GM19023 (cell line): ENCODE measurements at regions not wholly inside any gene's neighbourhood (a gene's known extent, or its start where the extent isn't known, plus 50 kb on each side); places are given as distances from the start of the nearest gene placed in this dataset.

Source experiments
- ATAC-seq: cut with Tn5 transposase; IDR thresholded peaks from one replicate; pipeline ENCODE4 v1.9.1; 2021; ENCODE audit warnings: mild to moderate bottlenecking, moderate library complexity; ENCODE audit not compliant: unreplicated experiment

DNA sequence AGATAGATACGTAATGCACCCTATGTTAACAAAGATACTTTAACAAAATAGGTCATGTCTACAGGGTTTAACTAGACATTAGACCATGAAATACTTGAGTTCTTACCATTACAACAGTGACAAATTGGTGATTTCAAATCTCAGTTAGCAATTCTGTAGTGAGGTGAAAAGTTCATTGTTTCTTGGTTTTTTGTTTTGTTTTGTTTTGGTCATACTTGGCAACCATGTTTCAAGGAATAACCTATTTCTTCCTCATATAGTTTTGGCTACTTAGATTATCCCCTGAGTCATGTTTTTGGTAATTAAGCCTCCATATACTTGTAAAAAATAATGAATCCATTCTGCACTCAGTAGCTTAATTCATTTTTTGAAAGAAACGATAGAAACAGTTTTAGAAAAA, 1200.4 kb downstream of the DIAPH3 start:
- ATAC-seq = no peak

DNA sequence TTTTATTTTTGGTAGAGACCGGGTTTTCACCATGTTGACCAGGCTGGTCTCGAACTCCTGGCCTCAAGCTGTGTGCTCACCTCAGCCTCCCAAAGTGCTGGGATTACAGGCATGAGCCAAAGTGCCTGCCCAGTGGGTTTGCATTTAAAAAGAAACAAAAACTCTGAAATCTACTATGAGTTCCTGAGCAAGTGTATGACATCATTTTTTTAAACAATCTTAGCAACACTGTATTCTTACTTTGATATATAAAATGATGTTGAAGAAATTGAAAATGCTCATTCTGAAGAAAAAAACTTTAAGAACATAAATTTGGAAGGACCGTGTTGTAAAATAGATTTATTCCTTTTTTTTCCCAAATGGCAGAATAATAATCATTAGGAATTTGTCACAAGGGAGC, 1199.7 kb downstream of the DIAPH3 start:
- no peak for ATAC-seq

DNA sequence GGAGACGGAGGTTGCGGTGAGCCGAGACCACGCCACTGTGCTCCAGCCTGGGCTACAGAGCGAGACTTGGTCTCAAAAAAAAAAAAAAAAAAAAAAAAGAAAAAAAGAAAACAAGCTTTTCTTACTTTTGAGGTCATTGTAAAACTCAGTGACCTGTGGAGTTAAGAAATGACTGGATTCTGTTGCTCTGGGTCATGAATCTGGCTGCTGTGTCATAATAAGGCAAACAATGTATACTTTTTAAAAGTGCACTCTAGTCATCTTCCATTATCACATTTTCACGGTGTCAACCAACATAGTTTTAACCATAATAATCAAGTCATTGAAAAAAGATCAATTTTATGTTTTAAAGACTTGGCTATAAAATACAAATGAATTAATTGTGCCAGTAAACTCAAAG, 1186.6 kb downstream of the DIAPH3 start:
- ATAC-seq = no peak

DNA sequence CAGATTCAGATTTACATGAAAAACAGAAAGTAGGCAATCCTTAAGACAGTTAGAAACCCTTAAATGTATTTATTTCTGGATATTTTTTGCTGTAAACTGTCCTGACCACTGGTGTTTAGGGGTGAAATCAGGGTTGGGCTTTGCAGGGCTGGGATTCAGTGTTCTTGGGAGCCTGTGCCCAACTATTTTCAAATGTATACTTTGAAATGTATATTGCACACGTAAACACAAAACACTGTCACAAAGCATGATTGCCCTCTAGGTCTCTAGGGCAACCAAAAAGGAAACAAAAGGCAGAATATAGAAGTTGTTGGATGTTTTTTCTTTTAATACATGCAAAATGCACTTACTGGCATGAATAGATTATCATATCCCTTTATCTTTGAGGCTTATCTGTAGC, 1185.4 kb downstream of the DIAPH3 start:
- no peak for ATAC-seq

DNA sequence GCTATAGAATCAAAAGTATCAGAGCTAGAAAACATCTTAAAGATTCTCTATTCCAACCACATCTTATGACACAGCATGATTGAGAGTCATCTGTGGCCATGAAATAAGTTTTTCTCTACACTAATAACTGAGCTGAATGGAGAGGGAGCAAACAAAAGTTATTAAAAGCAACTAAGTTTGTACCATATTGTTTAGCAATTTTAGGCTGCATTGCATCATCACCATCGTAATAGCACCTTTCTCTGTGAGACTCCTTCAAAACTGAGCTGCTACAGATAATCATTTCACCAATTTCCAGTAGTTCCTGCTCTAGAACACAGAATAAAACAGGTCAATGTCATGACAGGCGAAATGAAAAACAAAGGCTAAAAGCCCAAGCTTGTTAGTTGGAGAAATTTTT, 1183.9 kb downstream of the DIAPH3 start:
- ATAC-seq = no peak

DNA sequence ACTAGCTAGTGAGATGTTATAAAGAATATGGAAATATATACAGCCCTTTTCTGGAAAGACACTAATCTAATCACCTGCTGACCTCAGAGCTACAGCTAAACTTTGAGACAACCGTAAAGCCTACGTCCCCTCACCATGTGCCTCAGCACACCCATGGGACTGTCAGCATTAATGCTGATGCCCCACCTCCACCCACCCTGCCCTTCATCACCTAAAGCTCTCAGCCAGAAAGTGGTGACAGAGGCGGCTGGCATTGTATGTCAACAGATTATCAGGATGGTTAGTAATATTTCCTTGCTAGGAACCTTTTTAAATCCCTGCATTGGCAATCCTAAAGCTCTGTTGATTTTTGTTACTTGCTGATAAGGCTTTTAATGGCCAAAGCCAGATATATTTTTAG, 1177.9 kb downstream of the DIAPH3 start:
- no peak for ATAC-seq

DNA sequence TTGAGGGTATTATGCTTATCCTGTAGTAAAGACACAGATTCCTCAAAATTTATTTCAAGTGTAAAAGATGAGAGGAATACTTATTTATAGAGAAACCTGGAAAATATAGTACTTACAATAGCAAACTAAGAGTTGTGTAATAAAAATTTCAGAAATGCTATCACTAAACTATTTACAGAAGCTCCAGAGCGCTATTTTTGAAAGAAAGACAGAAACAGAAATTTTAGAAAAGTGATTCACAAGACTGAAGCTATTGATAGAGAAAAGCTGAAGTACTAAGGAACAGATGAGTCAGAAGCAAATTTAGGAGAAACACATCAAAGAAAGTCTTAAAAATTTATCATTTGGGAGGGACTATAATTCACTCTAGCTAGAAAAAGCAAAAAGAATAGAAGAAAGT, 1174.2 kb downstream of the DIAPH3 start:
- no peak for ATAC-seq

DNA sequence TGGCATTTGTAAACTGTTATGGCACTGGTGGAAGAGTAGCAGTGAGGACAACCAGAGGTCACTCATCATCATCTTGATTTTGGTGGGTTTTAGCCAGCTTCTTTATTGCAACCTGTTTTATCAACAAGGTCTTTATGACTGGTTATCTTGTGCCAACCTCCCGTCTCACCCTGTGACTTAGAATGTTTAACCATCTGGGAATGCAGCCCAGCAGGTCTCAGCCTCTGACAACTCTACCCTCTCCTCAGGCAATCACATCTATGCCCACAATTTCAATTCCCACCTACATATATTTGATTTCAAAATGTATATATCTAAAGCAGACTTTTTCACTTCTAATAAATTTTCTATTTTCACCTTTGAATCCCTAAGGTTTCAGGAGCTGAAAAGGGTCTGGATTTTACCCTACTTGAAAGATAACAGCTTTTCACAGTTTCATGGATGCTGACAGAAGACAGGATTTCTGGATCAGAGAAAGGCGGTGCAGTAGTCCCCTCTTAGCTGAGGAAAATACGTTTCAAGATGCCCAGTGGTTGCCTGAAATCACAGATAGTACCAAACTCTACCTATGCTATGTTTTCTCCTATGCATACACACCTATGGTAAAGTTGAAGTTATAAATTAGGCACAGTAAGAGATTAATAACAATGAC, 1171.8 kb downstream of the DIAPH3 start:
- ATAC-seq = no peak

DNA sequence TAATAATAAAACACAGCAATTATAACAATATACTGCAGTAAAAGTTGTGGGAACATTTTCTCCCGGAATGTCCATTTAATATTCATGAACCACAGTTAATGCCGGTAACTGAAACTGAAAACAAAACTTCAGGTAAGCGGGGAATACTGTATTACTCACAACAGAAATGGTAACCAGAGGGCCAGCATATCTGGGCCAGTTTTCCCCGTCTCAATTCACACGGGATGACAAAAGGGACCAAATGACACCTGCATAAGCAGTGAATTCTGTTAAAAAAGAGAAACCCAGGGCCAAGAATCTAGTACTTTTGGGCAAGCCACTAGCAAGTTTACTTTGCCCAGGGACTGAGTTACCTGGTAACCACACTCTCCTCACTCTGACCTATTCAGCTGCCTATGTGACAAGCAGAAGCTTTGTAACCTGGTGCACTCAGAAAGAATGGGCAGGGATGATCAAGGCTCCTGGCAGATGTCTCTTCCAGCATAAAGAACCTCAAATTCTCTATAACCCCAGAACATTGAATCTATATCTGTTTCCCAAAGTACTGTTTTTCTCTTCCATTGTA, 1171.2 kb downstream of the DIAPH3 start:
- ATAC-seq = peak; percentile 47

DNA sequence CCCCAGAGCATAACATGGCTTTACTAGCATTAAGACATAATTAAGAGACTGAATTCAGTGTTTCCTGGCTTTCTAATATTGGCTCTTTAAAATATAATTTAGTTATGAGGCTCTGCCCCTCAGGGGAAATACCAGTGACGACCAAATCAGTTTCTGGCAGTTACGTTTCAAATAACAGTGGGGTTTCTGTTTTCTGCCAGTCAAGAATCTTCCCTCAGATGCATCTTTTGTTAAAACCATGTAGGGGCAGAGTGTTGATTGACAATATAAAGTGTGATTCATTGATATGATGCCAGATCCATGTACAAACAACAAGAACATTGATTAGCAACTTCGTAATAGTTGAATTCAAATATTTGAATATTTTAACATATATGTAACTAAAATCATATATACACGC, 1169.7 kb downstream of the DIAPH3 start:
- ATAC-seq = no peak

DNA sequence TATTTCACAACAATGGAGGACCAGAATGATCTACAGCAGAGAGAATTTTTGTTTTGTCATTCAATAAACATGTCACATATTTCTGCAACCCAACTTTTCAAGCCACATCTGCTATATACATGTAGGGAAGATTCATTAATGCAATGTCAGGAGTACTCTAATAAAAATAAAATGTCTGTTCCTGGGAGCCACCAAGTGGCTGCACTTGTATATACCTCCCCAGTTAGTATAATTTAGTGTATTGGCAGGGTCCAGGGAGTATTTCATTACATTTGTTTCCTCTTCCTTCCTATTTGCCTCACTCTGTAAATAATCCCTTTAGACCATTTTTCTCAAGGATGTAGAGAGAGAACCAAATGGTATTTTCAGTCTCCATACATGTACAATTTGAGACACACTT, 1169.0 kb downstream of the DIAPH3 start:
- no peak for ATAC-seq

DNA sequence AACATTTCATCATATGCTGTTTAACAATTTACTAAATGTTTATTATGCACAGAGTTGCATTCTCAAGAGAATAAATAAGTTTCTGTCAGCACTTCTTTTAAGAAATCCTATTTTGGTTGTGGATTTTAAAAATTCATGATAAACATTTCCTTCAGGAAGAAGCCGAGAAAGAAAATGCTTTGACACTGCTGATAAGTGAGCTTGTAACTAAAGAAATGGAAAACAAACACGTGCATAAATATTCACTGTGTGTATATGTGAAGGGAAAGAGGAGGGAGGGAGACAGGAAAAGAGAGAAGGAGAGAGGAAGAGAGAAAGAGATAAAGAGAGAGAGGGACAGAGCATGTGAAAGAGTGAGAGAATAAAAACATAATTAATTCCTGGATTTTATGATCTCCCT, 1165.0 kb downstream of the DIAPH3 start:
- ATAC-seq = no peak

DNA sequence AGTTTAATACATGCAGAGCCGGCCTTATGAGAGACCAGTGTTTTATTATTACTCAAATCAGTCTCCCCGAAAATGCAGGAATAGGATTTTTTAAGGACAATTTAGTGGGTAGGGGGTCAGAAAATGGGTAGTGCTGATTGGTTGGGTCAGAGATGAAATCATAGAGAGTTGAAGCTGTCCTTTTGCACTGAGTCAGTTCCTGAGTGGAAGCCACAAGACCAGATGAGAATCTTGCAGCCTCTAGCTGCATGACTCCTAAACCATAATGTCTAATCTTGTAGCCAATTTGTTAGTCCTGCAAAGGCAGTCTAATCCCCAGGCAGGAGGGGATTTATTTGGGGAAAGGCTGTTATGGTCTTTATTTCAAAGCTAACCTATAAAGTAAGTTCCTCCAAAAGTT, 1163.9 kb downstream of the DIAPH3 start:
- ATAC-seq = no peak

DNA sequence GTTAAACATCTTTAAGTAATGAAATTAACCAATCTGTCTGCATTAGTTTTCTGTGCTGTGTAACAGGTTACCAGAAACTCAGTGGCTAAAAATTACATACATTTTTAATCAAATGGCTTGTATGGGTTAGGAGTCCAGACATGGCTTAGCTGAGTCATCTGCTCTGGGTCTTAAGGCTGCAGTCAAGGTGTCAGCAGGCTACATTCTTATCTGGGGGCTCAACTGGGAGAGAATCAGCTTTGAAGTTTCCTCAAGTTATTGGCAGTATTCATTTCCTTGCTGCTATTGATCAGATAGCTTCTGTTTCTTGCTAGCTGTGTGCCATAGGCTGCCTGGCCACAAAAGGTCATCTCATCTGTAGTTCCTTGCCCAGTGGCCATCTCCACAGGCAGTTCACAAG, 1163.0 kb downstream of the DIAPH3 start:
- ATAC-seq = no peak

DNA sequence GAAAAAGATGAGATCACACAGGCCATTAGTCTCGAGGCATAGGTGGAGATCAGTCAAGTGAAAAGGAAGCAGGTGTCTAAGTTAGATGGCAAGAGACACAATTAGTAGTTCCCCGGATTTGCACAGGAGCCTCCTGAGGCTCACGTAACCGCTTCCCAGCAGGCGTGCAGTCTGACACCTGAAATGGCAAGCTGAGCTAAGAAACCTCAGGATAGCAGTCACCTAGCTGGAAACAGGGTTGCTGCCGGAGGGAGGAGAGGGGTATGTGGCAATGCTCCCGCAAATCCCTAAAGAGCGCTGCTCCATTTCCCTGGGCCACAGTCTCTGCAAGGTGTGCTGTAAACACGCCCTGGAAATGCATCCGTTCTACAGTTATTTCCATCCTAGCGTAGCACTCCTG, 1151.0 kb downstream of the DIAPH3 start:
- ATAC-seq = no peak

DNA sequence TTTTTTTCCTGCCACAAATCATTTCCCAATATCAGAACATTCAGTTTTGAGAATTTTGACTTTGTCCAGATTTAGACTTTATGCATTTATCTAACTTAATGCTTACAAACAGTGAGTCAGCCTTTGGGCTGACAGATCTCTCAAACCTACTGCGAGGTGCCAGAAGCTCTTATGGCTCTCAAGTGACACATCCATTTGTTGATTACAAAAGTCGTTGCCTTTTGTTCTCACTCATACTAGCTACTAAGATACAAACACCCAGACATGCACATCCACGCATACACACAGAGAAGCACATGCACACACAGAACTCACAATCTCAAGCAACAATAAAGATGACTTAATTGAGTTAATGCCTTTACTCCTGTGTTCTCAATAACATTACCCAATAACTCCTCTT, 1147.5 kb downstream of the DIAPH3 start:
- no peak for ATAC-seq

DNA sequence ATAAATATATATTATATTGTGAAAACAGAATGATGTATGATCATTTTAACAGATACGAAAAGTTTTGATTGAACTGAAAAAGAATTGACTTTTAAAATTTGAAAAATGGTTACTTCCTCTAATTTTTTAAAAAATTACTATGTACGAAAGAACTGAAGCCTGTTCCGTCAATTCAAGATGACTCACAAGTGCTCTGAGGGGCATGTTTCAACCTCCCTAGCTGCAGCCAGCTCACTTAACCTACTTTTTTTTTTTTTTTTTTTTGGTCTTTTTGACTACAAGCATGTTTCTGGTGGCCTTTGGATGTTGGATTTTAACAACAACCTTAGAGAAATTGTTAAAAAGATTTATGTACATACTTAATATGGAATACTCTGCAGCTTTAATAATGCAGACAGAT, 1139.3 kb downstream of the DIAPH3 start:
- ATAC-seq = no peak

DNA sequence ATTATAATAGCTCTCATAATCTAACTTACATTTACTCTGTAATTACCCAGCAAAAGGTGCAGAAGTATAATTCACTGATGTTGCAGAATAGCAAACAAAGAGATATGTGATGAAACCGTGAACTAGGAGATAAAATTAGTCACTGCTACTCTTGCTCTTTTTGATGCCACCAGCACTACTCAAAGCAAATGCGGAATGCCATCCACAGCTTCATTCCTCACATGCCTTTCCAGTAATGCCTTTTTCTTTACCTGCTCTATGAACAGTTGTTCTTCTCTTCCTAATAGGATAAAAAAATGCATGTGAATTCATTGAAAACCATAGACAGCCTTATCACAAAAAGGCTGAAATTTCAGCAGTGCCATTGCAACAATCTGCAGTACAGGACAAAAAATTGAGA, 1129.5 kb downstream of the DIAPH3 start:
- ATAC-seq = no peak

DNA sequence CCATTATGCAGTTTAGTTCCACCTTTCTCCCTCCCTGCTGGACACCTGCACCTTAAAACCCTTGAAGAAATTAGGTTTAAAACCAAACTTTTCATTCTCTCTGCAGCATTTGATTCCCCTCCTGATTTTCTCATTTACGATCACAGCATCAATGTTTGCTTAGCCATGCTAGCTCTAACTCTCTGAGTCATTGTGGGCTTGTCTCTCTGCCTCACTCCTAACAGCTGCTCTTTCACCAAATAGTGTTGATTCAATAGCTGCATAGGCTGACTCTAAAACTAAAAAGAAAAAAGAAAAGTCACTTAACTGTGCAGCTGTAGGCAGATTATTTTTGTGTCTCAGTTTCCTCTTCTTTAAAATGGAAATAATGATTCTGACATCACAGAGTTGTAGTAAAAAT, 1124.9 kb downstream of the DIAPH3 start:
- ATAC-seq = no peak

DNA sequence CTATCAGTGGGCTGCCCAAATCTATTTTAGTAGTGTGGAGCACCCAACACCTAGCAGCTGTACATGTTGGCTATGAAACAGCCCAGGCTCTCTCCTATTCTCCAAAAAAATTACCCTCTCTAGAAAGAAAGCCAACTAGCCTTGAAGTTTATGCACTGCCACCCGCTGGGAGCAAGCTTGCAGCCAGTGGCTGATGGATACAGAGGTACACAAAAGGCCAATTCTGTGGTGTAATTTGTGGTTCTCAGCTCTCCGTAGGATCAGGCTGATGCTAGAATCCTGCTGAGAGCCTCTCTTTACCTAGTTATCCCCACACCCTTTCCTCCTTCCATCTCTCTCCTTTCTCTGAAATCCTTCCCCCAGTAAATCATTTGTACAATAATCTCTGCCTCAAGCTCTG, 1120.7 kb downstream of the DIAPH3 start:
- no peak for ATAC-seq

DNA sequence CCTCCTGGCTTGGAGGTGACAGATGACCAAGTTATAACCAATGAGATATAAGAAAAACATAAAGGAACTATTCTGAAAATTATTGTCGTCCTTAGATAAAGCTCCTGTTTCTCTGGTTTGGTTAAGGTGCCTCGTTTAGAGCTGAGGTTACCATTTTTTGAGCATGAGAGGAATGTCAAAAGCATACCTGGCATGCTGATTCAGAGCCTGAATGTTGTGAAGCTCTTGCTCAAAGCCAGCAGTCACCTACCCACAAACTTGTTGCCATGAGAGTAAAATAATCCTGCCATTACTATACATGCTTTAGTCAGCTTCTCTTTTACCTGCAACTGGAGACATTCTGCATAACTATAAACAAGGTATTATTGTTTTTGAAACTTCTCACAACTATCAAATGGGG, 1116.2 kb downstream of the DIAPH3 start:
- no peak for ATAC-seq

DNA sequence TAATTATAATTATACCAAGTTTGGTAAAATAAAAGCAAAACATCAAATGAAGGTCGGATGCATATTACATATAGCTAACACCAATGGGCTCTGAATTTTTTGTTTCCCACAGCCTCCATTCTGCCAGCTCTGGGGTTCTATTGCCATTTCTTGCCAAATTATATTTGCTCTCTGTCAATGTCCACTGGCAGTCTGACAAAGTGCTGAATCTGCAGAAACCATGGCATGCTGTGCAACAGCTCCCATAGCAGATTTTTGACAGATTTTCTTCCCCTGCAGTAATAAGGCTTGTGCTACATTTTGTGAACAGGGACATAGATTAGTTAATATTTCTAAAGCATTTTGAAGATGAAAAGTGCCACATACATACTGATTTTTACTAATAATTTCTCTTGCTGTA, 1102.1 kb downstream of the DIAPH3 start:
- ATAC-seq = no peak

DNA sequence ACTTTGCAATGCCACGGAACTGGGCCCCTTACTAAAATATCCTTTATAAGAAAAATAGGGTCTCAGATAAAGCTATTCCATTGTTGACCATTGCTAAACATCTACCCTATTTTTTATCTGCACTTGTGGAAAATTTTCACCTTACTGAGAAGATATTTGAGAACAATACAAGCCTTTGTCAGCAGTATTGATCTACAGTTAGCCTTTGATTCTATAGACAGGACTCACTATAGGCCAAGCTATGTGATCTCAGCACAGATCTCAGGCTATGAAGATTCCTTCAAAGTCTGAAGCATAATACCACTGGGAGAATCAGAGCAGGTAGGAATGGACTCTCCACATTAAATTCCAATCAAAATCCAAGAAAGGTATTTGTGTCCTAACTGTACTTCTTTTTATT, 1099.7 kb downstream of the DIAPH3 start:
- no peak for ATAC-seq
